Fibroblast of skin of scalp (primary cell): ENCODE measurements at regions not wholly inside any gene's neighbourhood (a gene's known extent, or its start where the extent isn't known, plus 50 kb on each side); places are given as distances from the start of the nearest gene placed in this dataset.
"Not testable (repeated sequence)": the region's sequence is repeated elsewhere in the genome, so short reads cannot be mapped to it uniquely, and the experiment has no call there.

Source experiments
- DNase-seq: peaks from one replicate; pipeline ENCODE4 v3.0.0-alpha.2; 2013

DNA sequence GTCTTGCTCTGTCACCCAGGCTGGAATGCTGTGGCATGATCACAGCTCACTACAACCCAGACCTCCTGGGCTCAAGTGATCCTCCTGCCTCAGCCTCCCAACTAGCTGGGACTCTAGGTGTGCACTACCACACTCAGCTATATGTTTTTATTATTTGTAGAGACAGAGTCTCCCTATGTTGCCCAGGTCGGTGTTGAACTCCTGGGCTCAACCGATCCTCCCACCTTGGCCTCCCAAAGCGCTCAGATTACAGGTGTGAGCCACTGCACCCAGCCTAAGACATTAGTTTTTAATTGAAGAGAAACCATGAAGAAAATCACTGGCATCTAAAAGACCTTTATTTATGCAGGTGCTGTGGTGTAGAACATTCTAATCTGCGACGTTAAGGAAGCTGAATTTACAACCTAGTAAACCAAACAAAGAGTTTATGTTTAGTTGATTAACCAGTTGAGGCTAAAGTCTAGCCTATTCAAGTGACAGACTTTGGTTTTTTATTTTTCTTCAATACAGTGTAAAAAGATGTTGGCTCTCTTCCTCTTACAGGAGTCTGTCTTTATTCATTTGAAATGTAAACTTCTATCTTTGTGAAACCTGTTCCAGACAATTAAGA, 52.5 kb upstream of the NBL1 start:
- no peak for DNase-seq

DNA sequence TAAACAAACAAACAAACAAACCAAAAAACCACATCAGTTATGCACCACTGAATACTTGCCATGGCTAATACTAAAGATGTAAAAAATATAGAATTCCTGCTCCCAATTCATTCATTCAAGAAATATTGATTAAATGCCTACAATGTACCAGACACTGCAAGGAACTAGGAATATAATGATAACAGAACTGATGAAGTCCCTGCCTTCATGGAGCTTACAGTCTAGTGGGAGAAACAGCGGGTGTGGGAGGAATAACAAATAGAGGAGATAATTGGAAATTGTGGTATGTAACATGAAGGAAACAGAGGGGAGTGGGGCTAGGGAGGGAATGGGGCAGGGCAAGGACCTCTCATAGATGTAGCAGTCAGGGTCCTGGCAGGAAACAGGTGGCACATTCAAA, 58.6 kb upstream of the NBL1 start:
- DNase-seq: no peak

DNA sequence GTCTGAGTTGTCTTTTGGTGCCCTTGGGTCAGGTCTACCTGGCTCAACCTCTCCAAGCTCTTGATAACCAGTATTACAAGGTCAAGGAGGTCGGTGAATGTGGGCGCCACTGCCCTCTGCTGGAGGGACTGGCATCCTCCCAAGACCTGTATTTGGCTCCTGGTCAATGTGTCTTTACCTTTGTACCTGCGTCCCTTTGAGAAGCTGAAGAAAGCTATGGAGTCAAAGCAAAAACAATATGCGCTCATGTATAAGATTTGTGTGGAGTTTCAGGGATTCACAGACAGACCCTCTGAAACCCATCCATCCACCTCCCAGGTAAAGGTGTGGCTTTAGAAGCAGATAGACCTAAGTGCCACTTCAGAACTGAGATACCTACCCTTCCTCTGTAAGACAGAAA, 61.8 kb upstream of the NBL1 start:
- peak; percentile 21 for DNase-seq

DNA sequence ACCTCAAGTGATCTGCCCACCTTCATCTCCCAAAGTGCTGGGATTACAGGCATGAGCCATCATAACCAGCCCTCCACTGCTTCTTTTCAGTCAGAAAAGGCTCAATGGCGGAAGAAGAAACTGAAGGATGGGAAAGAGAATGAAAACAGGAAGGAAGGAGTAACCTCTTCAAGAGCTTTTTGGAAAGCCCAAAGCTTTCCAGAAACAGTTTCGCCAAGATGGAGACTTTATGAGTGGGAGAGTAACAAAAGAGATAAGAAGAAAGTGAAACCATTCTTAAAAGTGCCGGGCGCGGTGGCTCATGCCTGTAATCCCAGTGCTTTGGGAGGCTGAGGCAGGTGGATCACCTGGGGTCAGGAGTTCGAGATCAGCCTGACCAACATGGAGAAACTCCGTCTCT, 62.7 kb upstream of the NBL1 start:
- no peak for DNase-seq

DNA sequence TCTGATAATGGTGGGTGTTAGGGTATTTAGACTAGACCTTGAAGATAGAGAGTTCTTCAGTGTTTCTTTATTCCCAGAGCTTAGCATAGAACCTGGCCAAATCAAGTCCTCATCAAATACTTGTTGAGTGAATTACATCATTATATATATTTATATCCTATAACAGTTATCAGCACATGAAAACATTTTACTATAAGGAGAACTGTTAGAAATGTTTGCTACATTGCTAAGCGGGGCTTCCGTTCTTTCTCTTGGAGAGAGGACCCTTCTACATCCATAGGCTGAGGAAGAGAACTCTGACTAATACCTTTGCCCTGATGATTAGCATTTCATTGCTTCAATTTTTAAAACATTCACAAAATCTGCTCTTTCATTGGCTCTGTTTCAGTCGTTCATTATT, 66.5 kb upstream of the NBL1 start:
- no peak for DNase-seq

DNA sequence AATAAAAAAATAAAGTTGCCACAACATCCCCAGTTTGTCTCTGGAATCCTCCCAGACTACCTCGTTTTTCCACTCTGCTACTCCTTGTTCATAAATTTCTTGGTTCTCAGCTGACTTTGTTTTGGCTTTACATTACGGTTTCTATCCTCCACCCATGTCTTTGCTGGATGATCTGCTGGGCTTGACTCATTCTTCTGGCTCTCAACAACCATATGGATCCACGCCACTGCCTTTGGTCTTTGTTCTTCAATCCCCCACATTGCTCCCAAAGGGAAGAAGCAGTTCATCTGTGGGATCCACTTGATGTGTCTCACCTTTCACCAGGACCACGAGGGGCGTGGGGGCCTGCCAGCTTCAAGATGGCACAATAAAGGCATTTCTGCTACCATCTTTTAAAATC, 67.1 kb upstream of the NBL1 start:
- peak; percentile 54 for DNase-seq

DNA sequence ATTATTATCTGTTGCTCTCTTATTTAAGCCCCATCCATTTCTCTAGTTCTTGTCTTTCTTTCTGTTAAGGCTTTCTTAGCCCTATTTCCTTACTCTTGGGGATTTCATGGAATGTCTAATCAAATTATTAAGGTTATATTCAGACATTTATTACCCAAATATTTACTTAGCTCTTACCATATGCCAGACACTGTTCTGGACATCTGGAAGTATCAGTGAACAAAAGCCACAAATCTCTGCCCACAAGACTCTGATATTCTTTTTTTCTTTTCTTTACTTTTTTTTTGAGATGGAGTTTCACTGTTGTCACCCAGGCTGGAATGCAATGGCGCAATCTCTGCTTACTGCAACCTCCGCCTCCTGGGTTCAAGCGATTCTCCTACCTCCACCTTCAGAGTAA, 74.3 kb upstream of the NBL1 start:
- DNase-seq: no peak

DNA sequence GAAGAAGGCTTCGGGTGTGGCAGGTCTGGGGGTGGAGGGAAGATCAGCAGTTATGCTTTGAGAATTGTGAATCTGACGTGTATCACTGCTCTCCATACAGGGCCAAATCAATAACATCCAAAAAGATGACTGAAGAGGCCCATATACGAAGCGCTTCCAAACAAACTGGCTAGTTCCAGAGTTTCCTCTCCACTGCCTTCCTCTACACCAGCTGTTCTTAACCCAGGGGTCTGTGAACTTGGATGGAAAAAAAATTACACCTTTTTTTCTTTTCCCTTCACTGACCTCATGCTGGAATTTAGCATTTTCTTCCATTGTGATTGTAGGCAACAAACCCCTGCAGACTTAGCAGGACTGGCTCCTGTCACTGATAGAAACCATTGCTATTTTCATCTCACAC, 77.1 kb upstream of the NBL1 start:
- no peak for DNase-seq

DNA sequence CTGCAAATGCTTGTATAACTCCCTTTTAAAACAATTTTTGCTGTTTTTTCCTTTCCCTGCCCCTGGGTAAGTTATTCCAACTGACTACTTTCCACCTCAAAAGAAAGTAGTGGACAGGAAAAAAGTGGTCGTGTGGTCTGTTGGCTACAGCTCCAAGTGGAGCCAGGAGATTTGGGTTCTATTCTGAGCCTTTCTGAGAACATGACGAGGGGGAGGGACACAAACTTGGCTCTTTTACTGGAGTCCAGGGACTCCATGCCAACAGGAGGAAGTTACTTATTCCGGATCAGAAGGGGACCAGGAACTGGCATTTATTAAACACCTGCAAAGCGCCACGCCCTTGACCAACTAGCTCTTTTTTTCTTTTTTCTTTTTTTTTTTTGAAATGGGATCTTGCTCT, 79.0 kb upstream of the CAPZB start:
- DNase-seq: no peak

DNA sequence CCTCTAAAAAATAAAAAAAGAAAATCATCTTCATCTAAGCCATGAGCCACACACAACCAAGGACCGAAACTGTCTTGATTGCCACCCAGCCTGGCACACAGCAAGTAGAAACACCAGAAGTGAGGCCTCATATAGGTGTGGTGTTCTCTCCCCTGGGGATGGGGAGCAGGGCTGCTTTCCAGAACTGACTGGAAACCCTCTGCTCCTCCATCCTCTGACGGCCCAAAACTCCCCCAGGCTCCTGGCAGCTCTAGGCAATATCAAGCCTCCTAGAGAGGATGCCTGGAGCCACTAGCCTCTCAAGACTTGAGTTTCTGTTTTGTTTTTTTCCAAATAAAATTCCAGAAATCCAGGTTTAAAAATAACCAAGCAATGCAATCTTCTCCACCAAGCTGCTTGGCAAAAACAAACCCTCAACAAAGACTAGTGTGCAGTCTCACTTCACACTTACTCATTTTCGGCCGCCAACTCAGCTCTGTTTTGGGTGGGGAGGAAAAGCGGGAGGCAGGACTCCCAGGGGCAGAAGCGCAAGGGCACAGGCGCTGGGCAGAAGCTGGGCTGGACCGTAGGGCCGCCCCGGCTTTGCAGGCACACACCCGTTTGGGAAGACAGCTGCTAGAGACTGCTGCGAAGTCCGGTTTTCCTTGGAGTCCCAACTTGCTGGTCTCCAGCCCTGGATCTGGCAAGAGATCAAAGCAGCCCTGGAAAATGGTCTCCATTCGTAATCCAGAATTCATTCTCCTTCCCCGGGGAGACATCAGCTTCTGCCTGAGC, 78.2 kb upstream of the CAPZB start:
- DNase-seq: peak; percentile 53

DNA sequence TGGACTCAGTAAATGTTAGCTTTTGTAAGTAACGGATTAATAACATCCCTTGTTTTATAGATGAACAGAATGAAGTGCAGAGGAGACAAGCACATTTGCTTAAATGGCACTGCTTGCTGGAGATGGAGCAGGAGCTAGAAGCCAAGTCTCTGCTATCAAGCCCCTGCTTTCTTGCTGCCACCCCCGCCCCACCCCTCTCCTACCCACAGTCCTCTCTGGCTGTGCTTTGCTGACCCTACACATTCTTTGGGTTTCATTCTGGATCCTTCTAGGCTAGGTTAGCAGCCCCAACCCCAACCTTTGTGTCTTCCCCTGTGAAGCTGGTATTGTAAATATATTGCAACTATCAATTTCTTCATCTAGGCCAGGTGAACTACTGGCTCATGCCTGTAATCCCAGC, 77.5 kb upstream of the CAPZB start:
- DNase-seq: no peak

DNA sequence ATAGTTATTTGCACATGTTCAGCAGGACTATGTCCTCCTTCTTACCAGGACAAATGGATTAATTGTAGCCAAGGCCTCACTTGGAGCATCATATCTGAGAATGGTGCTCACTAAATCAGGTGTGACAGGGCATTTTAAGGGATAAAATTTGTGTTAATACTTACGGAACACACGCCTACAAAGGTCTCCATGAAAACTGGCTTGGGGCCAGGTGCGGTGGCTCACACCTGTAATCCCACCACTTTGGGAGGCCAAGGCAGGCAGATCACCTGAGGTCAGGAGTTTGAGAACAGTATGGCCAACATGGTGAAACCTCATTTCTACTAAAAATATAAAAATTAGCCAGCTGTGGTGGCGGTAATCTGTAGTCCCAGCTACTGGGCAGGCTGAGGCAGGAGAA, 75.1 kb upstream of the CAPZB start:
- DNase-seq: no peak

DNA sequence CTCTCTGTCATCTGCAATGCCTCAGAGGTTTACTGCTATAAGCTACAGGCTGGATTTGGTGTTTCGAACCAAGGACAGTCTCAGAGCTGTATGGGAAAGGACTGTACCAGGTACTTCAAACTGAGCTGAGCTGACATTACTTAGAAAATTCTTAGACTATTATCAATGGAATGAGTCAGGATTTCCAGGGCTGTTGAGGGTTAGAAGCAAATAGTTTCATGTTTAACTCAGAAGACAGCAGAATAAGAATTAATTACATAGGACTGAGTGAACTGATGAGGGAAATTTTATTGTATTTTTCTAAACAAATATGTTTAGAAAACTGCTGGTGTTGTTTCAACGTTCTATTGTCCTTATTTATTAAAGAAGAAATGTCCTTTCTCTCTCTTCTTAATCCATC, 74.3 kb upstream of the CAPZB start:
- DNase-seq: peak; percentile 77

DNA sequence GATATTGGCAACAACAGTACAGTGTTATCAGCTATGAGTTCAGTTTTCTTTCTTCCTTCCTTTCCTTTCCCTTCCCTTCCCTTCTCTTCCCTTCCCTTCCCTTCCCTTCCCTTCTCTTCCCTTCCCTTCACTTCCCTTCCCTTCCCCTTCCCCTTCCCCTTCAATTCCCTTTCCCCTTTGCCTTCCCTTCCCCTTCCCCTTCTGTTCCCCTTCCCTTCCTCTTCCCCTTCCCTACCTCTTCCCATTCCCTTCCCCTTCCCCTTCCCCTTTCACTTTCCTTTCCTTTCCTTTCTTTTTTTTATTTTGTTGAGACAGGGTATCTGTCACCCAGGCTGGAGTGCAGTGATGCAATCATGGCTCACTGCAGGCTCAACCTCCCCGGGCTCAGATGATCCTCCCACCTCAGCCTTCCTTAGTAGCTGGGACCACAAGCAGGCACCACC, 72.3 kb upstream of the CAPZB start:
- DNase-seq: no peak

DNA sequence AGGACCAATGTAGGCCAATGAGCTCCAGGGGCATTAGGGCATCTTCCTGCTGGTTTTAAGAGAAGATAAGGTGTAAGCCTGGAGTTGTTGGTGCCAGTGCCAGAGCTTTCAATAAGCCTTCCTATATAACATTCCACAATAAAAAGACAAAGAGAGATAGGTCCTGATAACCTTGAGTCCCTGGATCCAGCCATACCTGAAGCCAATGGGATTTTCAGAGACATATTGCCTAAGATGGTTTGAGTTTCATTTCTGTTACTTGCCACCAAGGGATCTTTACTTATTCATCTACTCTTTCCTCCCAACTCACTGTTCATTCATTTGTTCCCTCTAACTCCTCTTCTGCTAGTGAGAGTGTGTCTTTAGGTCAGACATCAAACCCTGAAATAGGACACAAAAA, 68.8 kb upstream of the CAPZB start:
- DNase-seq: no peak

DNA sequence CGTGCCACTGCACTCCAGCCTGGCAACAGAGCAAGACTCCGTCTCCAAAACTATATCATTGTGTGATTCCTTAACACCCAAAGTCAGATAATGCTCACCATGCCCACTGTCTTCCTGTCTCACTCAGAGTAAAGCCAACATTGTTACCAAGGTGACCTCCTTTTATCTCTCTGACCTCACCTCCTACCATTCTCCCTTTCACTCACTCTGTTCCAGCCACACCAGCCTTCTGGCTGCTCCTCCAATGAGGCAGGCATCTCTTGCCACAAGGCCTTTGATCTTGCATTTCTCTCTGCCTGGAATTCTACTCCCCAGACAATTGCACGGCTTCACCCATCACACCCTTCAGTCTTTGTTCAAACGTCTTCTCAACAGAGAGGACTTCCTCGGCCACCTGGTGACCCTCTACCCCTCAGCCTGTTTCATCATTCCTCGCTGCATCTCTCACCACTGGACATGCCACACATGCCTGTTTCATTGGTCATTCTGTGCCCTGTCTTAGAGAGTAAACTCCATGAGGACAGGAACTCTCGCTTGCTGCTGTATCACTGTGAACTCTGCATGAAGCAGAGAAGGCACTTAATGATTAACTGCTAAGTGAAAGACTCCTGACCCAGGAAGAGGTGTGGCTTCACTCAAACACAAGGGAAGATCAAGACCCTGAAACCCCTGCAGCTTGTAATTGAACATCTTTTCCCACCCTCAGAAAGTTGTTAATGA, 67.1 kb upstream of the CAPZB start:
- DNase-seq: no peak

DNA sequence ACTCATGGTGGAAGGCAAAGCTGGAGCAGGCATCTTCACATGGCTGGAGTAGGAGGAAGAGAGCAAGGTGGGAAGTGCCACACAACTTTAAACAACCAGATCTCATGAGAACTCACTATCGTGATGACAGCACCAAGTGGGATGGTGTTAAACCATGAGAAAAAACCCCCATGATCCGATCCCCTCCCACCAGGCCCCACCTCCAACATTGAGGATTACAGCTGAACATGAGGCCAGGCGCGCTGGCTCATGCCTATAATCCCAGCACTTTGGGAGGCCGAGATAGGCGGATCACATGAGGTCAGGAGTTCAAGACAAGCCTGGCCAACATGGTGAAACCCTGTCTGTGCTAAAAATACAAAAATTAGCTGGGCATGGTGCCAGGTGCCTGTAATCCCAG, 66.5 kb upstream of the CAPZB start:
- not testable (repeated sequence) for DNase-seq

DNA sequence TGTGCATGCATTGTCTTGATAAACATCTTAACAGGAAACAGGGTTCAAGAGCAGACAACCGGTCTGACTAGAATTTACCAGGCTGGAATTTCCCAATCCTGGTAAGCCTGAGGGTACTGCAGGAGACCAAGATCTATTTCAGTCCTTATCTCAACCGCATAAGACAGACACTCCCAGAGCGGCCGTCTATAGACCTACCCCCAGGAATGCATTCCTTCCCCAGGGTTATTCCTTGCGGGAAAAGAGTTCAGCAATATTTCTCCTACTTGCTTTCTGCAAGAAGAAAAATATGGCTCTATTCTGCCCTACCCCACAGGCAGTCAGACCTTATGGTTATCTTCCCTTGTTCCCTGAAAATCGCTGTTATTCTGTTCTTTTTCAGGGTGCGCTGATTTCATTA, 65.1 kb upstream of the CAPZB start:
- DNase-seq: not testable (repeated sequence)

DNA sequence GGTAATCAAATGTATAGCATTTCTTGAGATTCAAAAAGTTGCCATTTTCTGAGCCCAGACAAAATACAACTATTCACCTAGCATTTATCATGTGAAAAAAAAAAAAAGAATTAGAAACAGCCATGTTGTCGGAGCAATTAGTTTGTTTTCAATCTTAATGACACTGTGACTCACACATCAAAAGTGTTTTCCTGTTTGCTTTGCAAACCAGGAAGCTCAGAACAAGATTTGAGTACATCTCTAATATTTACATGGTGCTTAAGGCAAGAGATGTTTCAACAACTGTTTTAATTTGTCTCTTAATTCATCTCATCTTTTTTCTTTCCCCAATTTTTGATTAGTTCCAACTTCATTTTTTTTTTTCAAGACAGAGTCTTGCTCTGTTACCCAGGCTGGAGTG, 62.5 kb upstream of the CAPZB start:
- no peak for DNase-seq

DNA sequence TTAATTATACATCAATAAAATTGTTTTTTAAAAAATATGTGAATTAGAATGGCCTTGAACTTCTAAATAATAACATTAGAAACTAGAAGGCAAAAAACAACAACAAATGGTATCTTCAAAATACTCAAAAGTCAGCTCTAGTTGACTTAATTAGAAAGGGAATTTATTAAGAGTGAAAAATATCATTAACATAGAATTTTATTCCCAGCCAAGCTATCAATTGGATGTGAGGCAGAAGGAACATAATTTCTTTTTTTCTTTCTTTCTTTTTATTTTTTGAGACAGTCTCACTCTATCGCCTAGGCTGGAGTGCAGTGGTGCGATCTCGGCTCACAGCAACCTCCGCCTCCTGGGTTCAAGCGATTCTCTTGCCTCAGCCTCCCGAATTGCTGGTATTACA, 51.2 kb upstream of the CAPZB start:
- no peak for DNase-seq

DNA sequence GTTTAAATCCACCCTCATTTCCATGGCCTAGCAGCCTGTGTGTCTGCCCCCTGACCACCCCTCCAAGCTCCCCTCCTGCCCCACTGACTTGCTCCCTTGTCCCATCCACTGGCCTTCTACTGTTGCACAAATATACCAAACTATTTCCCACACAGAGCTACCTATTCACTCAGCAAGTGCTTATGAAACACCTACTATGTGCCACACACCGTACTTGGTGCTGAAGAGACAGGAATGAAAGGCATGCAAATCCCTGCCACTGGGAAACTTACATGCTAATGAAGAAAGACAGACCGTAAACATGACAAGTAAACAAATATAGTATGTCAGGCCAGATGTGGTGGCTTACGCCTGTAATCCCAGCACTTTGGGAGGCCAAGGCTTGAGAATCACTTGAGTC, 49.9 kb upstream of the CAPZB start:
- DNase-seq: no peak
